GF-D8 (cell line): ENCODE measurements at regions not wholly inside any gene's neighbourhood (a gene's known extent, or its start where the extent isn't known, plus 50 kb on each side); places are given as distances from the start of the nearest gene placed in this dataset.

Experiments
- DNase-seq: peaks from one replicate; lab custom pipeline; 2025; lab: John Stamatoyannopoulos, UW

DNA sequence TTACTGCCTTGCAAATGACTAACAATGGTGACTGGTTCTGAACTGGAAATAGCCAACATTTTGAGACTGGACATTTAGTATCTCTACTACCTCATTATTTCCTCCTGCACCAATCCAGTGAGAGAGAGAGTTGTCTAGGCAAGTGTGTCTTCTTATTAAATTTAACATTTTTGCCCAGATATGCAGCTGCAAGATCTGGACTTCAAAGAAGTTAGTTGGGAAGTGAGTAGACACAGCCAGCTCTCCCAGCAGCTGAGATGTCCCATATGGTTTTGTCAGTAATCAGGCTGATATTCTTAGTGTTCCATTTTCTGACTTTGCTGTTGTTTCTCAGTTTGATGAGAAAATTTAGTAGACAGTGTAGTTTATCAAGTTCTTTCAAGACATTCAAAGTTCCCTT is 1778.8 kb upstream of the CDH6 start:
- DNase-seq, result no peak

DNA sequence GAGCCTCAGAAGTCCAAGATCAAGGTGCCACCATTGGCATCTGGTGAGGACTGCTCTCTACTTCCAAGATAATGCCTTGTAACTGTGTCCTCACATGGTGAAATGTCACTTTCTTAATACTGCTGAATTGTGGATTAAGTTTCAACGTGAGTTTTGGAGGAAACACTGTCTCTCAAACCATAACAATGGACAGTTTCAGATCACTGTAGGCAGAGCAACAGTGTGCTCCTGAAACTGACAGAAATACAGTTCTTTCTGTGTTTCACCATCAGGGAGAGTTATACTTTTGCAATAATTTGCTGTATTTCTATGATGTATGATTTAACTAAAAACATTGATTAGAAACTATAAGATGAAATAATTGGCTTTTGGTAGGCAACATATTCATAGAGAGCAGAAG is 1780.5 kb upstream of the CDH6 start:
- DNase-seq, result no peak

- DNase-seq, result no peak
Observed at GRCh38 chr5:29402270-29402669, 1791.2 kb upstream of the CDH6 start.

DNA sequence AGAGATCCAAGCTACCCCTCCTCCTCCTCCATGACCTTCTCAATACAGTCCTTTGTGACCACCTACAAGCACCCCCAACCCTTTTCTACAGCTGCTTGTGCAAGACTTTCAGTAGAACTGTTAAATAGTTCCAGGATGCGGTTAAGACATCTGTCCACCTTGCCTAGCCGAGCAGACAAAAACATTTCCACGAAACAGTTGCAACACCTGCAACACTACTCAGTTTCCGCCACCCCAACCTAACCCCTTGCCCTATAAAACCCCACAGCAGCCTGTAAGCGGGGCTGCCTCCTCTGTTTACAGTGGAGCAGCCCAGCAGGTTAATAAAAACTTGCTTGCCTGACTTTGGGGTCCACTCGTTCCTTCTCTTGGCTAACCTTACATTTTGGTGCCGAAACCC is 1803.5 kb upstream of the CDH6 start:
- DNase-seq, result no peak

DNA sequence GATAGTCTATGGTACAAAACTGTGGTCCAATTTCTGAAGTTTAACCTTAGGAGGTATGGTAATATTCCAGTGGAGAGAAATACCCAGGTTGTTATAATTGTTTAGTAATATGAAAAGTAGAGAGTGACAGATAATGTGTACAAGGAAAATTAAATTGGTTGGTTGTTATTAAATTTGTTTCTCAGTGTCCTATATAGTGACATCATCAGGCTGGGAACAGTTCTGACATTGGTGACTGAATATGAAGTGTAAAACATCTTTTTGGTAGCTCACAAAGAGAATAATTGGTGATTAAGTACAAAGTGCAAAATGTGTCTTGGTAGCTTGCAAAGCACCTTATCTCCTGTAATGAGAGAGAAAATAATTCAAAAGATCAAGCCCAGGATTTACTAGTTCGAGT is 1806.1 kb upstream of the CDH6 start:
- DNase-seq, result no peak

GRCh38 chr5:29382780-29383179 is 1810.7 kb upstream of the CDH6 start:
- DNase-seq, result no peak

GRCh38 chr5:29380029-29380428 is 1813.5 kb upstream of the CDH6 start:
- DNase-seq, result no peak

- no peak for DNase-seq
Observed at GRCh38 chr5:29379619-29380018, 1813.9 kb upstream of the CDH6 start.

DNA sequence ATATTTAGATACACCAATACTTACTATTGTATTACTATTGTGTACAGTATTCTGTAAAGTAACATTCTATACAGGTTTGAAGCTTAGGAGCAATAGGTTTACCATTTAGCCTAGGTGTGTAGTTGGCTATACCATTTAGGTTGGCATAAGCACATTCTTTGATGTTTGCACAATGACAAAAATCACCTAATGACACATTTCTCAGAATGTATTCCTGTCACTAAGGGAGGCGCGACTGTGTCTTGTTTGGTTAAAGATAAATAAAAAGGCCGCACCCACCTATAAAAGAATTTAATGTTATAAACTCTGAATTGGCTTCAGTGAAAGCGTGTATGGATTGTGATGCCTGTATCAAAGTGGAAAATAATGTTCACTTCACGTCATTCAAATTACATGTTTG is 1815.4 kb upstream of the CDH6 start:
- DNase-seq, result no peak

DNA sequence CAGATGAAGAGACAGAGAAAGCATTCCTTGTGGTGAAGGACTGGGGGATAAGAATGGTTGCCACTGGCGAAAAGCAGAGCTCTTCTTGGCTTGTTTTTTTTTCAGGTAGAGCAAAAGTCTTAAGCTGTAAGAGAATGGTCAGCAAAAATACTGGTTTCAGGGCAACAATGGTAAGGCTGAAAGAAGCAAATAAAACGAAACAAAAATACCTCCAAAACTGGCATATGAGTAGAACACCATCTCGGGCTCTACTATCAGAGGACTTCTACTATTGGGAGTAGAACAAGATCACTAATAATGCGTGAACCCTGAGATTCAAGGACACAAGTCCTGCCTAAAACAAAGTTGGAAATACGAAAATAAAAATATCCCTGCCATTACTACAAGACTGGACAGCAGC is 1823.2 kb upstream of the CDH6 start:
- DNase-seq, result no peak

- DNase-seq, result no peak
Observed at GRCh38 chr5:29367176-29367833, 1826.2 kb upstream of the CDH6 start.

GRCh38 chr5:29351170-29351569 is 1842.3 kb upstream of the CDH6 start:
- no peak for DNase-seq

- DNase-seq, result no peak
Observed at GRCh38 chr5:29337030-29337429, 1856.5 kb upstream of the CDH6 start.

- DNase-seq, result no peak
Observed at GRCh38 chr5:29321591-29321990, 1871.9 kb upstream of the CDH6 start.

DNA sequence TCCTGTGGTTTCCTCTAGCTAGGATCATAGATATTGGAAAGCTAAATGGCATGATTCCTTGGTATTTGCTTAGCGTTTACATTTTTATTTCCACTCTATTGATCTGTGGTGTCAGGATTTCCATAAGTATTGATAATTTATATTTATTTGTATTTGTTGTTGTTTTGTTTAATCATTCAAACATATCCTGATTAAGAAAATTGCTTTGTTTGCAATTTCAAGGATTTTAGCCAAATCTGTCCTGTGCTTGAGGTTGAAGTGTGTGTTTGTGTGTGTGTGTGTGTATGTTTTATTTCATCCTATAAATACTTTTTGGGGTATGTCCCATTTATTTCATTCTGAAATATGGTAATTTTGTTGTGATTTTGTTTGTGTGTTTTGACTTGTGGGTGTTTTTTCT is 1884.1 kb upstream of the CDH6 start:
- DNase-seq, result no peak

DNA sequence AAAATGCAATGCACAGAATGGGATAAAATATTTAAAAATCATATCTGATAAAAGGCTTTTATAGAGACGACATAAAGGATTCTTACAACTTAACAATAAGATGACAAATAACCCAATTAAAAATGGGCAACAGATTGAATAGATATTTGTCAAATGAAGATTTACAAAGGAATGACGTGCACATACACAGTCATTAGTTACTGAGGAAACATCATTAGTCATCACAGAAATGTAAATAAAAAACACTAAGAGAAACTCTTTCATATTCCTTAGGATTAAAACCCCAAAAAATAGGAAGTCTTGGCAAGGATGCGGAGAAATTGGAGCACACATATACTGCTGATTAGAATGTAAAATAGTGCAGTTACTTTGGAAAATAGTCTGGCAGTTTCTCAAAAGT is 1886.0 kb upstream of the CDH6 start:
- no peak for DNase-seq

- DNase-seq, result no peak
Observed at GRCh38 chr5:29304545-29304944, 1888.9 kb upstream of the CDH6 start.

- no peak for DNase-seq
Observed at GRCh38 chr5:29296548-29296947, 1896.9 kb upstream of the CDH6 start.

DNA sequence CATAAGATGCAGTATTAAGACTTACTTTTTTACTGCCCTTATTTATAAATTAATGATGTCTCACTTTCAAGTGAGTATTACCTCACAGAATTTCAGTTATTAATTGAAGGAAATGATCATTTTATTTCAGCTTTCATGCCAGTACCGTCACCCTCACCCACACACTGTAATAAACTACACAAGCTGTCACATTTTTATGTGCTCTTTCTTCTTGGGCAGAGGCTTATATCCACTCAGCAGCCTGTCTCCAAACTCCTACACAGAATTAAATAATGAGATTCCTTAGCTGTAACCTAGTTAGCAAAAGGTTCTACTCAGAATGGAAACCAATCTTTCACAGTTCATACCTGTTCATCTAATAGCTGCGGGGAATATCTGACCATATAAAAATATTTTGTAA is 1915.8 kb upstream of the CDH6 start:
- DNase-seq, result no peak

DNA sequence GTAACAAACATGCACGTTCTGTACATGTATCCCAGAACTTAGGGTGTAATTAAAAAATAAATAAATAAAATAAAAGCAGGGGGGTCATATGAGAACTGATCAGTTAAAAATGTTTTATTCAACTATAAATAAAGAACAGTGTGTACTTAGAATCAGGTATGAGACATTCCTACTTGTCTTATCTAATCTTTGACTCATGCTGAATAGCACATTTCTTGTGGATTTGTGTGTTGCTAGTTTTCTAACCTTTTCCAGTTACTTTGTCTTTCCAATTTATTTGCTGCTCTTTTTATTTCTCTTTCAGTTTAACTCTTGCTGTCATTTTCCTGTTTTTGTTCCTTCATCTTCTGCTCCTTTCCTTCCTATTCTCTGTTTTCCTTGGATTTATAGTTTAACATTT is 1917.1 kb upstream of the CDH6 start:
- no peak for DNase-seq

DNA sequence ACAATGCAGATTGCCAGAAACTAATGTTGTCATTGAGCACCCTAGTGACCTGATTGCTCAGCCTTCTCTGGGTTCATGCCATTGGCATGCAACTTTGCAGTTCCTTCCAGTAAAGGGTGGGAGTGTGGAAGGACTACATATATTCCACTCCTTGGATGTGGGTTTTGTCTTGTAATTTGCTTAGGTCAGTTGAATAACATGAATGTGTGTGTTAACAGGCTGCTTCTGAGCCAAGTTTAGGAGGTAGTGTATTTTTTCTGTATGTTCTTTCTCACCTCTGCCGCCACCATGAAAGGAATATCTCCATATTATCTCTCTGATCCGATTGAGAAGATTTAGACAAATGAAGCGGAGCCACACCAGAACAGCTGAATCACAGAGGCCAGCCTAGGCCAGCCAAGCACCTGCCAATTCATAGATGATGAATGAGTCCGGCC is 1929.6 kb upstream of the CDH6 start:
- no peak for DNase-seq

DNA sequence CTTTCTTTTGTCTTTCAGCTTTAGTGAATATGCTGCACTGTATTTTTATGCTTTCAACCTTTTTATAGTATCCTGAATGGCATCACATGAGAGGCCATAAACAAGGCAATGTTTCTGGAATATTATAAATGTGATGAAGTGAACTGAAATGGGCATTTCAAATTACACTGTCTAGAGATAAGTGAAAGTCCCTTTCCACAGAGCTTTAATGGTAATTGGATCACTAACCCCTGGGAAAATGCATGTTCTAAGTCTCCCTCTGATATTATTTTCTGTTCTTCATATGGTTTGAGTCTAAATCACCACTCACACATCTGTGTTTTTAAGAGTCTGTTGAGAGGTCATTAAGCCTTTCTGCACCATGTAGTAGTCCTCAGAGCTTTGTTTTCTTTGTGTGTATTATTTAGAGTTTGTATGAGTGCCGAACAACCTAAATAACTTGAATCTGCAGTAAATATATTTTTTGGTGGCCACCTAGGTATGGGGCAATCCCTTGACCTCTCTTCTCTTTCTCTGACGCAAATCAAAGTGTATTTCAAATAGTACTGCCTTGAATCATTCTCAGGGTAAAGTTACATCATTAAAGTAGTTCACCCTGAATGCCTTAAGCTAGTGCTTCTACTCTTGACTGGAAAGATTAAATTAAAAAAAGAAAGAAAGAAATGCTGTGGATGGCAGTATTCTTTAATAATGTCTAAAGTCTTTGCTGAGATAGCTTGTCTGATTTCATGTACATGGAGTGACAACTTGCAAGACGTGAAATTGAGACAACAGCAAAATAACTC is 1931.0 kb upstream of the CDH6 start:
- DNase-seq, result no peak

- no peak for DNase-seq
Observed at GRCh38 chr5:29261213-29261612, 1932.3 kb upstream of the CDH6 start.

GRCh38 chr5:29252390-29252789 is 1941.1 kb upstream of the CDH6 start:
- no peak for DNase-seq
